ENCODE measurements at regions not wholly inside any gene's neighbourhood (a gene's known extent, or its start where the extent isn't known, plus 50 kb on each side); places are given as distances from the start of the nearest gene placed in this dataset.

GRCh38 chr13:50198508-50198907, 183.3 kb downstream of the KCNRG start:
- TF ChIP-seq CTCF (IDR thresholded peaks at IDR 0.05) (no peak), EZH2 (IDR thresholded peaks at IDR 0.05; ENCODE audit: borderline replicate concordance, insufficient read depth, low read depth, low read length, poor library complexity, severe bottlenecking) (no peak)
